IMR-90 (cell line): ENCODE measurements at regions not wholly inside any gene's neighbourhood (a gene's known extent, or its start where the extent isn't known, plus 50 kb on each side); places are given as distances from the start of the nearest gene placed in this dataset.

Source experiments
- CEBPB ChIP-seq: IDR thresholded peaks from 2 replicates; pipeline ENCODE4 v1.6.1; 2012; ENCODE audit warnings: low read depth, low read length, improper control_type of control experiment
- FOS ChIP-seq: fragments of 150-350 bp; IDR thresholded peaks from 2 replicates; pipeline ENCODE4 v1.6.1; 2016; ENCODE audit warnings: low read depth, low read length
- MAFK ChIP-seq: IDR thresholded peaks from 2 replicates; pipeline ENCODE4 v1.6.1; 2012; ENCODE audit warnings: low read depth, low read length, improper control_type of control experiment
- MAZ ChIP-seq: IDR thresholded peaks from 2 replicates; pipeline ENCODE4 v1.6.1; 2012; ENCODE audit warnings: low read depth, mild to moderate bottlenecking, low read length, improper control_type of control experiment, moderate library complexity, borderline replicate concordance
- POLR2A ChIP-seq: IDR thresholded peaks from 2 replicates; pipeline ENCODE4 v1.6.1; 2012; ENCODE audit warnings: mild to moderate bottlenecking, low read depth, low read length
- RCOR1 ChIP-seq: IDR thresholded peaks from 2 replicates; pipeline ENCODE4 v1.6.1; 2012; ENCODE audit warnings: mild to moderate bottlenecking, low read length, improper control_type of control experiment; ENCODE audit not compliant: insufficient replicate concordance
- RFX5 ChIP-seq: IDR thresholded peaks from 2 replicates; pipeline ENCODE4 v1.8.0; 2012; ENCODE audit warnings: low read depth, mild to moderate bottlenecking, low read length, moderate library complexity
- SMC3 ChIP-seq: fragments of 150-350 bp; IDR thresholded peaks from 2 replicates; pipeline ENCODE4 v1.6.1; 2016; ENCODE audit warnings: low read depth, mild to moderate bottlenecking, antibody characterized with exemption, low read length, moderate library complexity
- USF2 ChIP-seq: fragments of 150-350 bp; IDR thresholded peaks from 2 replicates; pipeline ENCODE4 v1.6.1; 2017; ENCODE audit warnings: mild to moderate bottlenecking, antibody characterized with exemption, low read length, low read depth
- TF ChIP-seq, protein P1 (sequence below): conservative IDR thresholded peaks from 2 replicates; pipeline ENCODE4 v1.5.1; 2012; ENCODE audit warnings: mild to moderate bottlenecking, low read depth, low read length, improper control_type of control experiment

GRCh38 chr9:87040410-87041009 lies 93.2 kb upstream of the GAS1 start:
- TF ChIP-seq, protein P1, sequence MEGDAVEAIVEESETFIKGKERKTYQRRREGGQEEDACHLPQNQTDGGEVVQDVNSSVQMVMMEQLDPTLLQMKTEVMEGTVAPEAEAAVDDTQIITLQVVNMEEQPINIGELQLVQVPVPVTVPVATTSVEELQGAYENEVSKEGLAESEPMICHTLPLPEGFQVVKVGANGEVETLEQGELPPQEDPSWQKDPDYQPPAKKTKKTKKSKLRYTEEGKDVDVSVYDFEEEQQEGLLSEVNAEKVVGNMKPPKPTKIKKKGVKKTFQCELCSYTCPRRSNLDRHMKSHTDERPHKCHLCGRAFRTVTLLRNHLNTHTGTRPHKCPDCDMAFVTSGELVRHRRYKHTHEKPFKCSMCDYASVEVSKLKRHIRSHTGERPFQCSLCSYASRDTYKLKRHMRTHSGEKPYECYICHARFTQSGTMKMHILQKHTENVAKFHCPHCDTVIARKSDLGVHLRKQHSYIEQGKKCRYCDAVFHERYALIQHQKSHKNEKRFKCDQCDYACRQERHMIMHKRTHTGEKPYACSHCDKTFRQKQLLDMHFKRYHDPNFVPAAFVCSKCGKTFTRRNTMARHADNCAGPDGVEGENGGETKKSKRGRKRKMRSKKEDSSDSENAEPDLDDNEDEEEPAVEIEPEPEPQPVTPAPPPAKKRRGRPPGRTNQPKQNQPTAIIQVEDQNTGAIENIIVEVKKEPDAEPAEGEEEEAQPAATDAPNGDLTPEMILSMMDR, result no peak
- TF ChIP-seq MAZ (no peak), POLR2A (no peak), MAFK (no peak), RFX5 (no peak), USF2 (no peak), SMC3 (no peak), RCOR1 (no peak), FOS (no peak), CEBPB (no peak)
